Superior temporal gyrus (tissue), 1 donor: ENCODE measurements at regions not wholly inside any gene's neighbourhood (a gene's known extent, or its start where the extent isn't known, plus 50 kb on each side); places are given as distances from the start of the nearest gene placed in this dataset.

Experiments
- DNase-seq: peaks from one replicate; pipeline ENCODE4 v3.0.0-alpha.2; 2016; ENCODE audit errors: extremely low spot score

GRCh38 chr2:40803900-40804299 lies 352.0 kb upstream of the SLC8A1 start:
- no peak for DNase-seq

GRCh38 chr2:40809156-40809555 lies 357.3 kb upstream of the SLC8A1 start:
- DNase-seq: no peak

GRCh38 chr2:40814616-40815015 lies 362.7 kb upstream of the SLC8A1 start:
- DNase-seq: no peak

GRCh38 chr2:40820319-40820718 lies 368.4 kb upstream of the SLC8A1 start:
- no peak for DNase-seq

GRCh38 chr2:40823478-40823877 lies 371.6 kb upstream of the SLC8A1 start:
- no peak for DNase-seq

GRCh38 chr2:40824278-40824677 lies 372.4 kb upstream of the SLC8A1 start:
- no peak for DNase-seq

GRCh38 chr2:40827392-40827791 lies 375.5 kb upstream of the SLC8A1 start:
- DNase-seq: no peak

GRCh38 chr2:40831321-40831873 lies 379.5 kb upstream of the SLC8A1 start:
- no peak for DNase-seq

GRCh38 chr2:40841856-40842255 lies 390.0 kb upstream of the SLC8A1 start:
- no peak for DNase-seq

- no peak for DNase-seq
Observed at GRCh38 chr2:40844353-40845277, 392.7 kb upstream of the SLC8A1 start.

GRCh38 chr2:40851661-40852060 lies 399.8 kb upstream of the SLC8A1 start:
- no peak for DNase-seq

- DNase-seq: no peak
Observed at GRCh38 chr2:40859617-40860016, 407.7 kb upstream of the SLC8A1 start.

GRCh38 chr2:40867829-40868228 lies 415.9 kb upstream of the SLC8A1 start:
- DNase-seq: no peak

- no peak for DNase-seq
Observed at GRCh38 chr2:40872580-40872979, 420.7 kb upstream of the SLC8A1 start.

- DNase-seq: no peak
Observed at GRCh38 chr2:40874380-40874779, 422.5 kb upstream of the SLC8A1 start.

- no peak for DNase-seq
Observed at GRCh38 chr2:40877734-40878288, 425.9 kb upstream of the SLC8A1 start.

- no peak for DNase-seq
Observed at GRCh38 chr2:40879305-40879704, 427.4 kb upstream of the SLC8A1 start.

- DNase-seq: no peak
Observed at GRCh38 chr2:40886100-40886499, 434.2 kb upstream of the SLC8A1 start.

GRCh38 chr2:40886655-40887054 lies 434.8 kb upstream of the SLC8A1 start:
- no peak for DNase-seq

- no peak for DNase-seq
Observed at GRCh38 chr2:40896358-40896757, 444.5 kb upstream of the SLC8A1 start.

GRCh38 chr2:40914666-40915065 lies 462.8 kb upstream of the SLC8A1 start:
- no peak for DNase-seq

GRCh38 chr2:40915651-40916050 lies 463.8 kb upstream of the SLC8A1 start:
- no peak for DNase-seq

- no peak for DNase-seq
Observed at GRCh38 chr2:40935349-40935748, 483.5 kb upstream of the SLC8A1 start.
